H7 (cell line): ENCODE measurements at regions not wholly inside any gene's neighbourhood (a gene's known extent, or its start where the extent isn't known, plus 50 kb on each side); places are given as distances from the start of the nearest gene placed in this dataset.
A peak's percentile ranks its signal among the peaks of the same experiment; 100 is the strongest.

Source experiments
- DNase-seq: peaks from one replicate; pipeline ENCODE4 v3.0.0; 2012
- H3K27me3 ChIP-seq: 2 replicates; pipeline ENCODE4 v1.6.0; 2011; ENCODE audit warnings: mild to moderate bottlenecking, low read length; ENCODE audit not compliant: control insufficient read depth, insufficient read depth
- H3K36me3 ChIP-seq: replicated peaks from 2 replicates; pipeline ENCODE4 v1.5.1; 2011; ENCODE audit warnings: low read length; ENCODE audit not compliant: control insufficient read depth, insufficient read depth
- H3K4me3 ChIP-seq: 2 replicates; pipeline ENCODE4 v1.5.1; 2011; ENCODE audit warnings: low read depth, mild to moderate bottlenecking, control low read depth, low read length, moderate library complexity; ENCODE audit not compliant: insufficient read depth

- no peak for DNase-seq
- Histone ChIP-seq H3K36me3 (no peaks in the 10 kb centered on the region), H3K4me3 (no peak overlapping the region), H3K27me3 (no peaks in the 10 kb centered on the region)
These were observed 901.0 kb upstream of the CTNND2 start for GRCh38 chr5:12805165-12805698.

GRCh38 chr5:12799165-12799564 lies 894.9 kb upstream of the CTNND2 start:
- DNase-seq = no peak
- Histone ChIP-seq H3K36me3 (no peaks in the 10 kb centered on the region), H3K27me3 (no peaks in the 10 kb centered on the region), H3K4me3 (no peak overlapping the region)

DNA sequence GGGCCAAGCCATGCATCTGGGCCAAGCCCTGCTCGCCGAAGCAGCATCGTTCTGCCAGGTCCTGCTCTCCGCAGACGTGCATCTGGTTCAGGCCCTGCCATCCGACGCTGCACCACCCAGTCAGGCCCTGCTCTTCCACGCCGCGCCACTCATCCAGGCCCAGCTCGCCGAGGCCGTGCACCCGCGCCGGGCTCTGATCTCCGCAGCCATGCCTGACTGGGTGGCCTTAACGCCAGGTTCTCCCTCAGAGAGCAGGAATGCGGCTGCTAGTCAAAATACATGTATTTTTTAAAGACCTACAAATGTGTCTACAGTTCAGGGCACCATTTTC lies 891.1 kb upstream of the CTNND2 start:
- H3K4me3 ChIP-seq = no peak overlapping the region
- H3K27me3 ChIP-seq = no peaks in the 10 kb centered on the region
- H3K36me3 ChIP-seq = no peaks in the 10 kb centered on the region
- peak; percentile 3 for DNase-seq

DNA sequence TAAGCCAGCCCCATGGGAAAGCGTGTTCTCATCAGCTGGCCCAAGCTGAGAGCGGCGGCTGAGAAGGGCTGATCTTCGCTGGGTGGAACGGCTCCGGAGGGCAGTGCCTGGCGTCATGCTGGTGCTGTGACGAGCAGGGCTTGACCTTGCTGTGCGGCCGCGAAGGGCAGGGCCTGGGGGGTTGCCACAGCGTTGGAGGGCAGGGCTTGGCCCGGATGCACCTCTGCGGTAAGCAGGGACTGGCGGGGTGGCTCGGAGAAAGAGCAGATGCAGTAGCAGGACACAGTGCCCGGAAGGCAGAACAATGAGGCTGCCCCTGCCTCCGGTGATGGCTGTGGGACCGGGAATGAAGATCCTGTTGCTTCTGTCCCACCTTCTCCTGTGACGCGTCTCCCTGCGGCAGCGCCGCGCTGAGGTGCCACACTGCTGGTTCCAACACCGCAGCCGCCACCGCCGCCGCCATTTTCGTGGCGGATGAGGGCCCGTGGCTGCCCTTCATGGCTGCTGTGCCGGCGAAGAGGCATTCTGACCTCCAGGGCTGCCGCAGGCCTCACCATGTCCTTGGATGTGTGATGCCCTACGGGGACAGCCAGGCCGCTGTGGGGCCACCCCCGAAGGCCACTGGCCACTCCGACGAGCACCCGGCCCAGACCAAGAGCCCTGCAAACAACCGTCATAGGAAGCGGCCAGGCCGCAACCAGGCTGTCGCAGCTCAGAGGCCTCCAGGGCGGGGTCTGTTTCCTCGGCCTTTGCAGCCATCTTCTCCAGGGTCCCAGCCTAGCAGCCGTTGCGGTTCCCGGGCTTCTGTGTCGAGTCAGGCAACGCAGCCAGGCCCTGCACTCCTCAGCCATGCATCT lies 890.5 kb upstream of the CTNND2 start:
- H3K36me3 ChIP-seq = no peaks in the 10 kb centered on the region
- H3K4me3 ChIP-seq = no peak overlapping the region
- DNase-seq = peak; percentile 11
- H3K27me3 ChIP-seq = no peaks in the 10 kb centered on the region

DNA sequence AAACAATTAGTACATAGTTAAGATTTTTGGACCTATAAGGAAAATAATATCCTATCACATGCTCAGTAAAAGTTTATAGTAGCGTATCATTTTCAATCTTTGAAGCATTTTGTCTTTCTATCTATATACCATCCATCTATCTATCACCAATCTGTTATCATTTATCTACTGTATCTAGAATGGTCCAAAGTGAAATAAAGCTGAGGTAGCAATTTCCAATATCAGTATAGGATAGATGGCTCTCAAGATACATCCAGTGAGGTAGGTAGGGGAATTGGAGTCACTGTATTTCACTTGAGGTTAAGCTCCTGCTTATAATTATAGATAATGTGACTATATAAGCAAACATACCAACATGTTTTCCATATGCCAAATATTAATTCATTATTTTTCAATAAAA lies 889.1 kb upstream of the CTNND2 start:
- DNase-seq = no peak
- Histone ChIP-seq H3K36me3 (no peaks in the 10 kb centered on the region), H3K4me3 (no peak overlapping the region), H3K27me3 (no peaks in the 10 kb centered on the region)

DNA sequence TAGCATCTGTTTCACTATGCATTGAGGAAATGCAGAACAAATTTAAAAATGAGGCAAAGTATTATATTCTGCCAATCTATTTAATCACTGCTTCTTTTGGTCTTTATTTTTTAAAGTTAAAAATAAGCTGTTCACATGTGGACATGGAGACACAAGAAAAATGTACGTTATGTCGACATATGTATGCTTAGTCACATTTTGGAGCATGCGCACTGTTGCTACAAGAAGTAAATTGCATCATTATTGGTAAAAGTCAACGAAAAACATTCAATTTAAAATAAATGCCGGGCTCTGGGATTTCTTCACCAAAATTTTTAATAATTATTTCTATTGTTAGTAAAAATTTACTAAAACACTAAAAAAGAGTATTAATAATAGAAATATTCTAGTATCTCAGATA lies 876.3 kb upstream of the CTNND2 start:
- Histone ChIP-seq H3K36me3 (no peaks in the 10 kb centered on the region), H3K4me3 (no peak overlapping the region), H3K27me3 (no peaks in the 10 kb centered on the region)
- no peak for DNase-seq

GRCh38 chr5:12777342-12777741 lies 873.1 kb upstream of the CTNND2 start:
- no peak for DNase-seq
- Histone ChIP-seq H3K27me3 (no peaks in the 10 kb centered on the region), H3K4me3 (no peak overlapping the region), H3K36me3 (no peaks in the 10 kb centered on the region)

DNA sequence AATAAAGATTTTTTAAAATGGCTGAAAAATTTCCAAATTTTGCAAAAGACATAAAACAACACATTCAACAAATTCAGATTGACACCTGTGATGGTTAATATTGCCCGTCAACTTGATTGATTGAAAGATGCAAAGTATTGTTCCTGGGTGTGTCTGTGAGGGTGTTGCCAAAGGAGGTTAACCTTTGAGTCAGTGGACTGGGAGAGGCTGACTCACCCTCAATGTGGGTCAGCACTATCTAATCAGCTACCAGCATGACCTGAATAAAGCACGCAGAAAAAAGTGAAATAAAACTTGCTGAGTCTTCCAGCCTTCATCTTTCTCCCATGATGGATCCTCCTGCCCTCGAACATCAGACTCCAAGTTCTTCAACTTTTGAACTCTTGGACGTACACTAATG lies 868.0 kb upstream of the CTNND2 start:
- no peaks in the 10 kb centered on the region for H3K36me3 ChIP-seq
- no peaks in the 10 kb centered on the region for H3K27me3 ChIP-seq
- no peak for DNase-seq
- H3K4me3 ChIP-seq = no peak overlapping the region

- Histone ChIP-seq H3K36me3 (no peaks in the 10 kb centered on the region), H3K4me3 (no peak overlapping the region), H3K27me3 (no peaks in the 10 kb centered on the region)
- DNase-seq = no peak
These were observed 855.1 kb upstream of the CTNND2 start for GRCh38 chr5:12759377-12759776.

- no peak overlapping the region for H3K4me3 ChIP-seq
- DNase-seq = no peak
- no peaks in the 10 kb centered on the region for H3K36me3 ChIP-seq
- H3K27me3 ChIP-seq = no peaks in the 10 kb centered on the region
These were observed 852.8 kb upstream of the CTNND2 start for GRCh38 chr5:12757035-12757434.

DNA sequence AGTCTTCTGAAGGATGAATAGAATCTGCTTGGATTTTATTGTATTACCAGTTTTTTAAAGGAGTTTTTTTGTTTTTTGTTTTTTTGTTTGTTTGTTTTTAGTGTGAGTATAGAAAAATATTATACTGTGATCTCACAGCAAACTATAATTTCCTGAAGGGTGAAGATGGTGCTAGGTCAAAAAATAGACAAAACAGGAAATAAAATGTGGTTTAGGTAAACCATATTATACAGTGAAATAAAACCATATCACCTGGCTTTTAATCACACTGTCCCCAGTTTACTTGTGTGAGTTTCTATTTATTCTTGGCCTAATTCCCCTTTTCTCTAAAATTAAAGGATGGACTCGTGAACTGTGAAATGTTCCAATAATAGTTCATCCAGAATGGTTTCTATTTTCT lies 841.3 kb upstream of the CTNND2 start:
- DNase-seq = no peak
- no peak overlapping the region for H3K4me3 ChIP-seq
- no peaks in the 10 kb centered on the region for H3K27me3 ChIP-seq
- H3K36me3 ChIP-seq = no peaks in the 10 kb centered on the region

DNA sequence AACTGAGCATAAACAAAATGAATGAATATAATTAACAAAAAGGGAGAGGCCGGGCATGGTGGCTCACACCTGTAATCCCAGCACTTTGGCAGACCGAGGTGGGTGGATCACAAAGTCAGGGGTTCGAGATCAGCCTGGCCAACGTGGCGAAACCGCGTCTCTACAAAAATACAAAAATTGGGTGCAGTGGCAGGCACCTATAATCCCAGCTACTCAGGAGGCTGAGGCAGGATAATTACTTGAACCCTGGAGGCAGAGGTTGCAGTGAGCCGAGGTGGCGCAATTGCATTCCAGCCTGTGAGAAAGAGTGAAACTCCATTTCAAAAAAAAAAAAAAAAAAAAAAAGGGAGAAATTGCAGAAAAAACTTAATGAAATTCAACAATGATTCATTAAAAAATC lies 839.3 kb upstream of the CTNND2 start:
- Histone ChIP-seq H3K4me3 (no peak overlapping the region), H3K27me3 (no peaks in the 10 kb centered on the region), H3K36me3 (no peaks in the 10 kb centered on the region)
- no peak for DNase-seq

DNA sequence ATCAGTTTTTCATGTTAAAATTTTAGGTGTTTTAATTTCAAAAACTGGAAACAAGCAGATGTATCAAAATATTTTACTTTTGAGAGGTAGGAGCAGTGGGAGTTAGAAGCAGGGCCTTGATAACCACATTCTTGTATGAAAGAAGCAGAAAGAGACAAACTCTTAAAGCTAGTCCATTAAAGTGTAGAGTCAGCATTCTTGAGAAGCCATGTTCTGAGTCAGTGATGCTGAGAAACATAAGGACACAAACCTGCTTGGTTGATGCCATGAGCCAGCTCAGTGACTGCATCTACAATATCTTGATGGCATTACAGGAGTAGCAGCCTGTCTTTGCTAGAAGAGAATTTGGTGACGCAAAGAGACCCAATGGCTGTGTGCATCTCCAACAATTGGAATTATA lies 826.1 kb upstream of the CTNND2 start:
- Histone ChIP-seq H3K36me3 (no peaks in the 10 kb centered on the region), H3K4me3 (no peak overlapping the region), H3K27me3 (no peaks in the 10 kb centered on the region)
- no peak for DNase-seq

GRCh38 chr5:12716664-12717063 lies 812.4 kb upstream of the CTNND2 start:
- no peaks in the 10 kb centered on the region; the same call in 1 of the 2 replicates for H3K36me3 ChIP-seq
- no peak overlapping the region for H3K4me3 ChIP-seq
- DNase-seq = no peak
- no peaks in the 10 kb centered on the region for H3K27me3 ChIP-seq

GRCh38 chr5:12707560-12707959 lies 803.3 kb upstream of the CTNND2 start:
- DNase-seq = no peak
- no peaks in the 10 kb centered on the region for H3K27me3 ChIP-seq
- no peaks in the 10 kb centered on the region for H3K36me3 ChIP-seq
- H3K4me3 ChIP-seq = no peak overlapping the region

DNA sequence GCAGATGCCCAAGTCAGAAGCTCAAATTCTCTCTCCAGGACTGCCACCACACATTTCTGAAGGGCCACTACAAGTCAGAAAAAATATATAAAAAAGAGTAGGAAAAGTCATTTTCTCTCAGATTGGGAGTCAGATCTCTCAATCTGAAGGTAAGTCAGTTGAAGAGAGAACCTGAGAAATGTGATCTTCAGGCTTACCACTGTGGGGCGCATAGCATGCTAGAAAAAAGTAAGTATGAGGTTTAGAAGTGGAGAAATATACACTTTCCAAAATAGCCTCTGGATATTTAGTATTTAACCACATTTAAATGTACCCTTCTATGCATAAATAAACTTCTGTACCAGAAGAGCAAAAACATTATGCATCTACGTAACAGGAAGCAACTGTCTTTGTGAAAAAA lies 800.7 kb upstream of the CTNND2 start:
- Histone ChIP-seq H3K4me3 (no peak overlapping the region), H3K36me3 (no peaks in the 10 kb centered on the region), H3K27me3 (no peaks in the 10 kb centered on the region)
- no peak for DNase-seq
